BLaER1 (cell line): ENCODE measurements at regions not wholly inside any gene's neighbourhood (a gene's known extent, or its start where the extent isn't known, plus 50 kb on each side); places are given as distances from the start of the nearest gene placed in this dataset.

Source experiments
- H3K27ac ChIP-seq: shearing (Covaris generic); formaldehyde crosslinking; 2 replicates; pipeline ENCODE4 v1.8.1; 2022
- H3K27me3 ChIP-seq: shearing (Covaris generic); formaldehyde crosslinking; 2 replicates; pipeline ENCODE4 v1.8.1; 2022
- H3K36me3 ChIP-seq: shearing (Covaris generic); formaldehyde crosslinking; 2 replicates; pipeline ENCODE4 v1.8.1; 2022
- H3K4me1 ChIP-seq: shearing (Covaris generic); formaldehyde crosslinking; 2 replicates; pipeline ENCODE4 v1.8.1; 2022
- H3K4me2 ChIP-seq: shearing (Covaris generic); formaldehyde crosslinking; 2 replicates; pipeline ENCODE4 v1.8.1; 2022
- H3K4me3 ChIP-seq: shearing (Covaris generic); formaldehyde crosslinking; 2 replicates; pipeline ENCODE4 v1.8.1; 2022
- H3K9ac ChIP-seq: shearing (Covaris generic); formaldehyde crosslinking; 2 replicates; pipeline ENCODE4 v1.8.1; 2022
- H3K9me3 ChIP-seq: shearing (Covaris generic); formaldehyde crosslinking; 2 replicates; pipeline ENCODE4 v1.8.1; 2022
- H4K20me1 ChIP-seq: shearing (Covaris generic); formaldehyde crosslinking; 2 replicates; pipeline ENCODE4 v1.8.1; 2022
- Cebpa-rat ChIP-seq: shearing (Covaris generic); IDR thresholded peaks from 2 replicates; pipeline ENCODE4 v1.8.1; 2022

DNA sequence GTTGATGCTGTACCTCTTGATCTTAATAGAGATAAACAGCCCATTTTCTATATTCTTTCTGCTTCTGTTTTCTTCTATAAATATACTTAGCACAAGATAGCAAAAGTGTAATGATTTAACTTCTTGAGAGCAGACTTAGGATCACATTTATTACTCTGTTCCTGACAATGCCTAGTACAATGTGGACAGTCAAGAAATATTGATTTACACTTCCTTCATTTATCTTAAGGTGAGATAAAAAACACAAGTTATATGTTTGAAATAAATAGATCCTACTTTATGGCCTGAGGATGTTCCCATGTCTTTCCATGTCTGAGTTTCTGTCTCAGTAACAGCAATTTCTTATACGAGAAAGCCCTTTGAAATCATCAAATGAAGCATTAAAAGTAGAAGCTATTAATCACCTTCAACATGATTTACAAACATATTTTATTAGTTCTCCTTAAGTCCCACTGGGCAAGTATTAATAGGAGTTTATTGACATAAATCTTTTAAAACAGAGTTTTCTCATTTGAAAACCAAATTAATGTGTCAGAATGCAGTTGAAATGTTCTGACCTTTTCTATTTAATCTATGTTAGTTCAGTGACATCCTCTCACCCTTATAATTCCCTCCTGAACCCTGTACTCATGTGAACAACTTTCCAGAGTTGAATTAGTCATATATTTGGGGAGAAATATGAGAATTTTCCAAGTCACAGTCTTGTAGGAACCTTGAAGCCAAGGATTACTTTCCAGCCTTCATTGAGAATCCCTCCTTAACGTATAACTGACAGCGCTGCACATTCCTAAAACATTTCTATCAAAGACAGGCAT, 1611.7 kb upstream of the TENM4 start:
- no peak overlapping the region for H3K4me3 ChIP-seq
- H3K27ac ChIP-seq: no peak overlapping the region
- H3K4me2 ChIP-seq: no peak overlapping the region
- H3K9me3 ChIP-seq: no peaks in the 10 kb centered on the region
- H3K27me3 ChIP-seq: no peaks in the 10 kb centered on the region
- no peak for TF ChIP-seq Cebpa-rat
- H4K20me1 ChIP-seq: no peaks in the 10 kb centered on the region
- H3K9ac ChIP-seq: no peak overlapping the region
- no peaks in the 10 kb centered on the region for H3K36me3 ChIP-seq
- H3K4me1 ChIP-seq: peaks cover 9% of the 10 kb centered on the region

DNA sequence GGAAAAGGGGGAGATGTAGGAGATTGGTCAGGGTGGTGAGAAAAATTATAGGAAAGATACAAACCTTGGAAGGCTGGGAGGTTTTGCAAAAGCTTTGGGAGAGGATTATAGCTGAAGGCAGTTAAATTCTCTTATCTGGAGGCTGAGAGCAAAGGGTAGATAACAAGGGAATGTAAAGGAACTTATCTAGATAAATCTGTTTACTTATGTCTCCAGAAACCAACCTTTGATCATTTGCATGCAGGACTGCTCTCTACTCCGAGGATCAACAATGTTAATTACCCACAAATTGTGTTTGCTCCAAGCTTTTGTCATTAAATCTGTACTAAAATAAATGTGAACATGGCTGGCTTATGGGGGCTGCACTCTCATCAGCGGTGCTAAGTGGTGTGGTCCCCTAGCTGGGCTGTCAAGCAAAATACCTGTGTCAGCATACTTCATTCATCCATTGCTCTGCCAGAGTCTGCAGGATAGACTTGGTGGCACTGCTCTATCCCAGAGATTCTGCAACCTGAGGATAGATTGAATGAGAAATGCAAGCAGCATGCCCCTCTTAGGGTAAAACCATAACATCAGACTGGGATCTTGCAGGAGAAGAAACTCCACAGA, 1599.2 kb upstream of the TENM4 start:
- H3K4me3 ChIP-seq: no peak overlapping the region

DNA sequence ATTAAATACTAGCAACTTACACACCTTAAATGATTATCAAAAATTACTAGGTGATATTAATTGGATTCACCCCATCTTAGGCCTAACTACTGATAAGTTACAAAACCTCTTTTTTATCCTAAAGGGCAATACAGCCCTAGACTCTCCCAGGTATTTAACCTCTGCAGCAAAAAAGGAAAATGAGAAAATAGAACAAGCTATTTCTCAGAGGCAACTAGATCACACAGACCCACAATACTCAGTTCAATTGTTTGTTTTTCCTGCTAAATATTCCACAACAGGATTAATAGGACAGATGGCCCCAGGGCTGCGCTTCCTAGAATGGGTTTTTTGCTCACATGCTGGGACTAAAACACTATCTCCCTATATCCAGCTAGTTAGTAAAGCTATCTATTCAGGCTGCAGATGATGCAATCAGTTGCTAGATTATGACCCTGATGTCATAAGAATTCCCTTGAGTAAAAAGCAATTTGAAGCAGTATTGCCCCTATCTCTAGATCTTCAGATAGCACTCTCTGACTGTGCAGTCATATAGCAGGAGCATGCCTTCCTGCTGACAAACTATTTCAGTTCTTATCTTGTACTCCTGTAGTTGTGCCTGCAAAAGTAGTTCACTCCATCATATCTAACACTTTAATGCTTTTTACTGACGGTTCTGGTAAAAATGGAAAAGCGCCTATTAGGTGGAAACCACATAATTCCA, 1595.5 kb upstream of the TENM4 start:
- H3K36me3 ChIP-seq: no peaks in the 10 kb centered on the region
- H3K9me3 ChIP-seq: peaks cover 21% of the 10 kb centered on the region
- H3K27ac ChIP-seq: no peak overlapping the region
- H3K9ac ChIP-seq: no peak overlapping the region
- H3K4me2 ChIP-seq: no peak overlapping the region
- no peak overlapping the region for H3K4me3 ChIP-seq
- H4K20me1 ChIP-seq: no peaks in the 10 kb centered on the region
- no peaks in the 10 kb centered on the region for H3K27me3 ChIP-seq
- TF ChIP-seq Cebpa-rat: no peak
- H3K4me1 ChIP-seq: no peaks in the 10 kb centered on the region

More for the DNA sequence above, 1599.2 kb upstream of the TENM4 start:
- no peak overlapping the region for H3K4me2 ChIP-seq
- TF ChIP-seq Cebpa-rat: no peak
- no peaks in the 10 kb centered on the region for H4K20me1 ChIP-seq
- H3K27ac ChIP-seq: no peak overlapping the region
- H3K36me3 ChIP-seq: no peaks in the 10 kb centered on the region
- H3K27me3 ChIP-seq: no peaks in the 10 kb centered on the region
- no peaks in the 10 kb centered on the region for H3K4me1 ChIP-seq
- no peak overlapping the region for H3K9ac ChIP-seq
- peaks cover 28% of the 10 kb centered on the region for H3K9me3 ChIP-seq

DNA sequence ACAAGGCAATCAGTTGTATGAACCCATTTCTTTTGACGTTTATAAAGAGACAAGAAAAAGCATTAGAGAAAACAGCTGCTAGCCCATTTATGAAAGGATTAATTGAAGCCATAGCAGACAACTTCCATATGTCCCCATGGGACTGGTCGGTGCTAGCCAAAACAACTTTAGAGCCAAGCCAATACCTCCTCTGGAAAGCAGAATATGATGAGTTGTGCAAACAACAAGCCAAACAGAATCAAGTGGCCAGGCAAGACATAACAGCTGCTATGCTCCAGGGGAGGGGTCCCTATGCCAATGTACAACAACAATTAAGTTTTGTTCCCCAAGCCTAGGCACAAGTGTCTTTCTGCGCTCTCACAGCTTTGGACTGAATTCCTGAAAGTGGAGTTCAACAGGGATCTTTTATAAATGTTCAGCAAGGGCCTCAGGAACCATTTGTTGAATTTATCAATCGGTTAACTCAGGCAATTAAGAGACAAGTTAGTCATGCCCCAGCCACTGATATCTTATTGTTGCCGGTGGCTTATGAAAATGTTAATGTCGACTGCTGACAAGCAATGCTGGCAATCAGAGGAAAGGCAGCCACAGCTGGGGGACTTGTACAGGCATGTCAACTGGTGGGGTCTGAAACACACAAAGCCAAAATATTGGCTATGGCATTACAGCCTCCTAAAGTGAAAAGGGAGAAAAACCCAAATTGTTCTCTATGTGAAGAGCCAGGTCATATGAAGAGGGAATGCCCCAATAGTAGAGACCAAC, 1593.1 kb upstream of the TENM4 start:
- TF ChIP-seq Cebpa-rat: no peak
- Histone ChIP-seq H3K4me3 (no peak overlapping the region), H4K20me1 (no peaks in the 10 kb centered on the region), H3K27me3 (no peaks in the 10 kb centered on the region), H3K4me2 (no peak overlapping the region), H3K9ac (no peak overlapping the region), H3K36me3 (no peaks in the 10 kb centered on the region), H3K27ac (no peak overlapping the region), H3K4me1 (no peaks in the 10 kb centered on the region), H3K9me3 (peaks cover 21% of the 10 kb centered on the region)

DNA sequence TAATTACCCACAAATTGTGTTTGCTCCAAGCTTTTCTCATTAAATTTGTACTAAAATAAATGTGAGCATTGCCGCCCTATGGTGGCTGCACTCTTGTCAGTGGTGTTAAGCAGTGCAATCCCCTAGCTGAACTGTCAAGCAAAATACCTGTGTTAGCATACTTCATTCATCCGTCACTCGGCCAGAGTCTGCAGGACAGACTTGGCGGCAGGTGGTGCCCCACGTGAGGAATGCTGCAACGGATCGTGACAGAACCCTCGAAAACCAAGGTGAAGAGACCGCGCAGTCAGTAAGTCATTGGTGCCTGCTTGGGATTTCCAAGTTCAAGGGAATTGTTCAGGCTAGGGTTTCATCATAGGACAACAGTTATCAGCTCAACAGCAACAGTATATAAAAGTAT, 1592.1 kb upstream of the TENM4 start:
- no peaks in the 10 kb centered on the region for H4K20me1 ChIP-seq
- H3K9ac ChIP-seq: no peak overlapping the region
- peaks cover 21% of the 10 kb centered on the region for H3K9me3 ChIP-seq
- H3K4me3 ChIP-seq: no peak overlapping the region
- H3K4me1 ChIP-seq: no peaks in the 10 kb centered on the region
- H3K27ac ChIP-seq: no peak overlapping the region
- H3K36me3 ChIP-seq: no peaks in the 10 kb centered on the region
- no peak for TF ChIP-seq Cebpa-rat
- no peaks in the 10 kb centered on the region for H3K27me3 ChIP-seq
- H3K4me2 ChIP-seq: no peak overlapping the region

DNA sequence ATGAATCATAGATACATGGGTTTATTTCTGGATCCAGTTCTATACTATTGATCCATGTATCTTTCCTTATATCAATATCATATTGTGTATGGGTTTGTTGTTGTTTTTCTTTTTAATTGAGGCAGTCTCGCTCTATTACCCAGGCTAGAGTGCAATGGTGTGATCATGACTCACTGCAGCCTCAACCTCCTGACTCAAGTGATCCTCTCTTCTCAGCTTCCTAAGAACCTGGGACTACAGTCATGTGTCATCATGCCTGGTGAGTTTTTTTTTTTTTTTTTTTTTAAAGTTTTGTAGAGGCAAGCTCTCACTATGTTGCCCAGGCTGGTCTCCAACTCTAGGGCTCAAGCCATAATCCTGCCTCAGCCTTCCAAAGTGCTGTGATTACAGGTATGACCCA, 1589.4 kb upstream of the TENM4 start:
- H3K9me3 ChIP-seq: peaks cover 3% of the 10 kb centered on the region; the same call in 1 of the 2 replicates
- H3K9ac ChIP-seq: no peak overlapping the region
- H3K27ac ChIP-seq: no peak overlapping the region
- H3K36me3 ChIP-seq: no peaks in the 10 kb centered on the region
- no peak overlapping the region for H3K4me2 ChIP-seq
- TF ChIP-seq Cebpa-rat: no peak
- no peaks in the 10 kb centered on the region for H3K27me3 ChIP-seq
- no peaks in the 10 kb centered on the region for H3K4me1 ChIP-seq
- no peaks in the 10 kb centered on the region for H4K20me1 ChIP-seq
- H3K4me3 ChIP-seq: no peak overlapping the region

DNA sequence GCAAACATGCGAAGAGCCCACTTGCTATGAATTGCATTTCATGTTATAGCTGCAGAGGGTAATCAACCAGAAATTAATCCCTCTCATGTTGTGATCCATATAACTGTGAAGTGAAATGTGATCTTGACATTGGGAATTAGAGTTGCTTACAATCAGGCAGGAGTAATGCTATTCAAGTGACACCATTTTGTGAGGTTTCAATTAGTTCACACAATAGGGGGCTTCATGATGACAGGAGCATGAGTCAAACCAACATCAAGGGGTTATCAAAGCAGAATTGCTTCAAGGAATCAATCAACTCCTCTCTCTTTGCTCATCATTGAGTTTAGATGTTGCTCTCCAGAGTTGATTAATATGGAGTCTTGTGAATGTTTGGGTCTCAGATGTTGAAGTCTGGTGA, 1585.2 kb upstream of the TENM4 start:
- no peaks in the 10 kb centered on the region for H3K9me3 ChIP-seq
- no peak overlapping the region for H3K9ac ChIP-seq
- no peaks in the 10 kb centered on the region for H3K36me3 ChIP-seq
- H3K4me2 ChIP-seq: no peak overlapping the region
- no peaks in the 10 kb centered on the region for H3K27me3 ChIP-seq
- no peak for TF ChIP-seq Cebpa-rat
- H3K4me1 ChIP-seq: peaks cover 6% of the 10 kb centered on the region; the same call in 1 of the 2 replicates
- H4K20me1 ChIP-seq: no peaks in the 10 kb centered on the region
- no peak overlapping the region for H3K4me3 ChIP-seq
- H3K27ac ChIP-seq: no peak overlapping the region

DNA sequence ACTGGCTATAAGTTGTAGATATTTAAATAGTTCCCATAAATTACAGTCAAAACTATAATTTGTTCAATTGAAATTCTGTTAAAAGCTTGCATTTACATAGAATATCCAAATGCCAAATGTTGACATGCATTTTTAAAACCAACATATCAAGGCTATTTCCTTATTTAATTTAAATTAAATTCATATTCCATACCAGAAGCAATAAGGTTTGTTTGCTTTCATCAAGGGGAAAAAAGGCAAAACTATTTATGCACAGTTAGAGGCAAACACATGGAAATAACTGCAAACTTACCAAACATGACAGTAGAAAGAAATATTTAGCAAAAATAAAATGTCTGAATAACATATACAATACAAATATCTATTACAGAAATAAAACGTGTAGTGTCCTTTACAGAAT, 1581.2 kb upstream of the TENM4 start:
- no peak overlapping the region for H3K4me2 ChIP-seq
- no peaks in the 10 kb centered on the region for H4K20me1 ChIP-seq
- no peak overlapping the region for H3K27ac ChIP-seq
- H3K36me3 ChIP-seq: no peaks in the 10 kb centered on the region
- peaks cover 6% of the 10 kb centered on the region; the same call in 1 of the 2 replicates for H3K4me1 ChIP-seq
- H3K4me3 ChIP-seq: no peak overlapping the region
- TF ChIP-seq Cebpa-rat: no peak
- H3K9me3 ChIP-seq: no peaks in the 10 kb centered on the region
- H3K27me3 ChIP-seq: no peaks in the 10 kb centered on the region
- no peak overlapping the region for H3K9ac ChIP-seq

DNA sequence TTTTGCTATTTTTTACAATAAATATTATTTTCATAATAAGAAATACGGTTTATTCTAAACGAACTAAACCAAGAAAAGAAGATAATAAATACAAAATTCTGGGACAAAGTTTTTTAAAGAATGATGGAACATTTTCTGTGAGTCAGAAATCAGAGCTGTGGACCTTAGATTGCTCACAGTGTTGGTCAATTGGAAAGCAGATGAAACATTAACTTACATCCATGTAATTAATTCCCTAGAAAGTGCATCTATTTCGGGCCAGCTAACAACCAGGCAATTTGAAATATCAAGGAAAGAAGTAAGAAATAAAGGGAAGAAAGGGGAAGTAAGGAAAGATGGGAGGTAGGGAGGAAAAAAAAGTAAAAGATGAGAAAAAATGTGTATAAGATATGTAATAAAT, 1569.8 kb upstream of the TENM4 start:
- no peak overlapping the region for H3K27ac ChIP-seq
- H3K4me3 ChIP-seq: no peak overlapping the region
- H3K36me3 ChIP-seq: no peaks in the 10 kb centered on the region
- TF ChIP-seq Cebpa-rat: no peak
- no peak overlapping the region for H3K4me2 ChIP-seq
- H3K4me1 ChIP-seq: no peaks in the 10 kb centered on the region
- H3K27me3 ChIP-seq: no peaks in the 10 kb centered on the region
- no peak overlapping the region for H3K9ac ChIP-seq
- no peaks in the 10 kb centered on the region for H4K20me1 ChIP-seq
- no peaks in the 10 kb centered on the region for H3K9me3 ChIP-seq
